Caco-2 (cell line): ENCODE measurements at regions not wholly inside any gene's neighbourhood (a gene's known extent, or its start where the extent isn't known, plus 50 kb on each side); places are given as distances from the start of the nearest gene placed in this dataset.

ENCODE experiments used
- BruUV-seq: library from RNA; stranded (reverse); fragments of 400-500 nt; replicated peaks from 2 replicates; lab custom pipeline; 2021; lab: Mats Ljungman, UMichigan
- CTCF ChIA-PET: fragments of 300-600 bp; sonication (Branson Sonifier 250); formaldehyde crosslinking; loops from one replicate; lab custom pipeline; 2022; ENCODE audit warnings: antibody characterized with exemption; lab: Charles Lee
- POLR2A ChIA-PET: fragments of 300-600 bp; sonication (Branson Sonifier 250); formaldehyde crosslinking; loops from one replicate; lab custom pipeline; 2022; ENCODE audit warnings: antibody characterized with exemption; lab: Charles Lee
- DNase-seq, 2 experiments: peaks; one replicate each; pipeline versions ENCODE4 v3.0.0 to v3.0.0-alpha.2; 2020 to 2022
- H3K27me3 ChIP-seq: replicated peaks from 2 replicates; pipeline ENCODE4 v1.6.0; 2011; ENCODE audit warnings: low read length; ENCODE audit not compliant: control insufficient read depth, insufficient read depth
- H3K36me3 ChIP-seq: 2 replicates; pipeline ENCODE4 v1.5.1; 2011; ENCODE audit warnings: low read length; ENCODE audit not compliant: control insufficient read depth, insufficient read depth
- H3K4me1 ChIP-seq: fragments of 250-450 bp; sonication (Bioruptor Pico); 2 replicates; pipeline ENCODE4 v1.5.1; 2020; ENCODE audit warnings: mild to moderate bottlenecking
- H3K4me3 ChIP-seq: 2 replicates; pipeline ENCODE4 v1.5.1; 2011; ENCODE audit warnings: low read depth, mild to moderate bottlenecking, control low read depth, low read length
- H3K9me3 ChIP-seq: fragments of 250-450 bp; sonication (Bioruptor Pico); 2 replicates; pipeline ENCODE4 v1.5.1; 2020; ENCODE audit warnings: mild to moderate bottlenecking, moderate library complexity
- H3K27ac Mint-ChIP-seq: one replicate; pipeline ENCODE4 v1.8.0; 2022; ENCODE audit warnings: mixed read lengths; ENCODE audit not compliant: unreplicated experiment
- H3K27me3 Mint-ChIP-seq: one replicate; pipeline ENCODE4 v1.8.0; 2022; ENCODE audit warnings: mixed read lengths; ENCODE audit not compliant: insufficient read depth, unreplicated experiment
- H3K36me3 Mint-ChIP-seq: one replicate; pipeline ENCODE4 v1.8.0; 2022; ENCODE audit warnings: mild to moderate bottlenecking, mixed read lengths; ENCODE audit not compliant: insufficient read depth, unreplicated experiment
- H3K4me1 Mint-ChIP-seq: one replicate; pipeline ENCODE4 v1.8.0; 2022; ENCODE audit warnings: low read depth, mixed read lengths; ENCODE audit not compliant: unreplicated experiment
- H3K4me3 Mint-ChIP-seq: one replicate; pipeline ENCODE4 v1.8.0; 2022; ENCODE audit warnings: mild to moderate bottlenecking, moderate library complexity, mixed read lengths; ENCODE audit not compliant: unreplicated experiment
- H3K9me3 Mint-ChIP-seq: one replicate; pipeline ENCODE4 v1.8.0; 2022; ENCODE audit warnings: mixed read lengths; ENCODE audit not compliant: unreplicated experiment
- CTCF ChIP-seq, 2 experiments: fragments of 200-600 bp in 1 of 2; IDR thresholded peaks; 1 replicate in 1 of 2; 2 replicates in 1 of 2; pipeline versions ENCODE4 v1.5.1 to v1.8.0; 2011 to 2022; ENCODE audit warnings: antibody characterized with exemption in 1 of 2, control low read depth in 1 of 2, inconsistent platforms in 1 of 2, low read depth in 1 of 2, low read length in 1 of 2, mild to moderate bottlenecking in 1 of 2, moderate library complexity in 1 of 2; ENCODE audit not compliant: insufficient read depth in 1 of 2, severe bottlenecking in 1 of 2, unreplicated experiment in 1 of 2
- intact Hi-C: fragments of 100-400 bp; cut with micrococcal nuclease; formaldehyde crosslinking; loops from one replicate; pipeline ENCODE4 v1.10.0; 2022; ENCODE audit not compliant: unreplicated experiment

DNA sequence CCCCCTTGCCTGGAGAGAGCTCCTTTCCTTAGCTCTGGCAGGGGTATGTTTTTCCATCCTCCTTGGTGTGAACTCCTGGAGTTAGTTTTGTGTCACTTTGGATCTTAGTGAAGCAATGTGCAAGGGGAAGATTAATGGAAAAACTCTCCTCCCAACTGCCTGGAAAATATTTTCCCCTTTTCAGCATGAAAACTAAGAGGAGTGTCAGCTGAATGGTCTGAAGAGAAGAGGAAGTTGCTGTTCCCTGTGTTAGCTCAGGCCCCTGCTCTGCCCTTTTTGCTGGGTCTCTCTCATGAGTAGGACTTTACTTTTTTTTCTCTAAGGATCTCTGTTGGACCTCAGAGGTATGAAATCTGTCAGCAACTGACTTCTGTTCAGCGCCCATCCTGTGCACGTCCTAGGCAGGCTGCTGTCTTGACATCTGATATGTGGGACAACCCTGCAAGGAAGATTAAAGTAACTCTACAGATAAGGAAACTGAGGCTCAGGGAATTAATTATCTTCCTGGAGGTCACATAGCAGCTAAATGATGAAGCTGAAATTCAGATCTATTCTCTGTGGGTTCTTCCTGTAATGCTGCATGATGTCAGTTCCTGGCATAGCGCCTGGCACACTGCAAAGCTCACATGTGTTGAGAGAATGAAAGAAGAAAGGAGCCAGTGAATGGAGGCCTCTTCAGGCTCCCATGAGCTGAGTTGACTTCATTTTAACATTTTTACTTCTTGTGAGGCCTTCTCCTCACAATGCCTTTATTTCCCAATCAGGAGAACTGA lies 109.7 kb upstream of the GALNT15 start:
- no TSS peak for BruUV-seq
- H3K36me3 ChIP-seq = no peaks in the 10 kb centered on the region
- TF ChIP-seq CTCF (IDR thresholded peaks at IDR 0.05; ENCODE audit: insufficient read depth in 1 of 2, low read depth in 1 of 2, low read length in 1 of 2, severe bottlenecking in 1 of 2, unreplicated experiment in 1 of 2) = no peak
- CTCF ChIA-PET = no interaction called here
- Mint-ChIP-seq H3K27ac (no peak overlapping the region), H3K9me3 (peaks cover 9% of the 10 kb centered on the region), H3K4me1 (peaks cover 20% of the 10 kb centered on the region), H3K27me3 (no peaks in the 10 kb centered on the region), H3K36me3 (no peaks in the 10 kb centered on the region), H3K4me3 (no peak overlapping the region)
- no peaks in the 10 kb centered on the region for H3K9me3 ChIP-seq
- no peaks in the 10 kb centered on the region for H3K27me3 ChIP-seq
- POLR2A ChIA-PET = no interaction called here
- DNase-seq = no peak
- H3K4me3 ChIP-seq = no peak overlapping the region
- intact Hi-C loops = loop anchor here (5.0 kb wide), 1 partner anchor 182 kb away; no protein-coding TSS in a partner anchor
- H3K4me1 ChIP-seq = peaks cover 29% of the 10 kb centered on the region

GRCh38 chr3:16066545-16066944 lies 107.9 kb upstream of the GALNT15 start:
- Histone ChIP-seq H3K4me1 (peaks cover 21% of the 10 kb centered on the region), H3K36me3 (no peaks in the 10 kb centered on the region), H3K4me3 (no peak overlapping the region), H3K27me3 (no peaks in the 10 kb centered on the region), H3K9me3 (no peaks in the 10 kb centered on the region)
- intact Hi-C loops = no loop called here
- BruUV-seq = no TSS peak
- Mint-ChIP-seq H3K27ac (no peak overlapping the region), H3K9me3 (peaks cover 10% of the 10 kb centered on the region), H3K36me3 (no peaks in the 10 kb centered on the region), H3K4me1 (peaks cover 12% of the 10 kb centered on the region), H3K4me3 (no peak overlapping the region), H3K27me3 (no peaks in the 10 kb centered on the region)
- no peak for DNase-seq
- CTCF ChIA-PET = no interaction called here
- TF ChIP-seq CTCF (IDR thresholded peaks at IDR 0.05; ENCODE audit: insufficient read depth in 1 of 2, low read depth in 1 of 2, low read length in 1 of 2, severe bottlenecking in 1 of 2, unreplicated experiment in 1 of 2) = no peak
- POLR2A ChIA-PET = no interaction called here

DNA sequence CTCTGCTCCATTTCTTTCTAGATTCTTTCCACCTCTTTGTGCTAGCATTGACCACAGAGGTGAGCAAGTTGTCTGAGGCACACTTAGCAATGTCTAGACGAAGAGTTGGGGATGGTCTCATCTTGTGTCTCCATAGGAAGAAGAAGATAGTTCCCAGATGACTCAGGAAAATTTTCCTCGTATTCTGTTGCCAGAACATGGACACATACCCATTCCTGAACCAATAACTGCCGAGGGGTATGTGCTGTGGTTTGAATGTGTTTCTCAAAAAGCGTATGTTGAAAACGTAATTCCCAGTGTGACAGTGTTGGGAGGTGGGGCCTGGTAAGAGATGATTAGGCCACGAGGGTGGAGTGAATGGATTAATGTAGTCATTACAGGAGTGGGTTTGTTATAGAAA lies 107.5 kb upstream of the GALNT15 start:
- BruUV-seq = no TSS peak
- H3K9me3 ChIP-seq = no peaks in the 10 kb centered on the region
- H3K4me3 ChIP-seq = no peak overlapping the region
- peaks cover 21% of the 10 kb centered on the region for H3K4me1 ChIP-seq
- no peak for TF ChIP-seq CTCF (IDR thresholded peaks at IDR 0.05; ENCODE audit: insufficient read depth in 1 of 2, low read depth in 1 of 2, low read length in 1 of 2, severe bottlenecking in 1 of 2, unreplicated experiment in 1 of 2)
- no peak overlapping the region for H3K27ac Mint-ChIP-seq
- peaks cover 14% of the 10 kb centered on the region for H3K9me3 Mint-ChIP-seq
- H3K4me3 Mint-ChIP-seq = no peak overlapping the region
- peaks cover 12% of the 10 kb centered on the region for H3K4me1 Mint-ChIP-seq
- POLR2A ChIA-PET = no interaction called here
- H3K36me3 ChIP-seq = no peaks in the 10 kb centered on the region
- no peaks in the 10 kb centered on the region for H3K36me3 Mint-ChIP-seq
- CTCF ChIA-PET = no interaction called here
- H3K27me3 ChIP-seq = no peaks in the 10 kb centered on the region
- no peaks in the 10 kb centered on the region for H3K27me3 Mint-ChIP-seq
- intact Hi-C loops = no loop called here
- DNase-seq = no peak
